Keratinocyte (primary cell): ENCODE measurements at regions not wholly inside any gene's neighbourhood (a gene's known extent, or its start where the extent isn't known, plus 50 kb on each side); places are given as distances from the start of the nearest gene placed in this dataset.

Source experiments
- DNase-seq: peaks from one replicate; pipeline ENCODE4 v3.0.0-alpha.2; 2011; ENCODE audit warnings: low read depth, missing footprints, low spot score
- FAIRE-seq: peaks from 2 replicates; lab custom pipeline; 2011; peaks lifted over from hg19 to GRCh38; lab: Jason Lieb, UNC
- H2AFZ ChIP-seq: 2 replicates; pipeline ENCODE4 v1.6.0; 2012; ENCODE audit warnings: low read length, control low read depth, inconsistent platforms; ENCODE audit not compliant: control insufficient read depth
- H3K27ac ChIP-seq: 2 replicates; pipeline ENCODE4 v1.5.1; 2011; ENCODE audit warnings: low read length; ENCODE audit not compliant: control insufficient read depth, insufficient read depth
- H3K27me3 ChIP-seq: 3 replicates; pipeline ENCODE4 v1.6.0; 2011; ENCODE audit warnings: low read length; ENCODE audit not compliant: control insufficient read depth, insufficient read depth; ENCODE audit errors: extremely low read depth
- H3K36me3 ChIP-seq, 2 experiments: 2 replicates in 1 of 2; 3 replicates in 1 of 2; pipeline ENCODE4 v1.5.1; 2011; ENCODE audit warnings: low read length in 2 of 2, mild to moderate bottlenecking in 1 of 2; ENCODE audit not compliant: control insufficient read depth in 2 of 2, insufficient read depth in 2 of 2; ENCODE audit errors: extremely low read depth in 1 of 2
- H3K4me1 ChIP-seq: 3 replicates; pipeline ENCODE4 v1.5.1; 2011; ENCODE audit warnings: low read length; ENCODE audit not compliant: control insufficient read depth, insufficient read depth; ENCODE audit errors: extremely low read depth
- H3K4me2 ChIP-seq: 3 replicates; pipeline ENCODE4 v1.6.0; 2011; ENCODE audit warnings: low read depth, low read length; ENCODE audit not compliant: control insufficient read depth, insufficient read depth; ENCODE audit errors: extremely low read depth
- H3K4me3 ChIP-seq, 3 experiments: fragments of 200-600 bp in 1 of 3; sonication (generic) in 1 of 3; 2 replicates in 2 of 3; 3 replicates in 1 of 3; pipeline ENCODE4 v1.5.1; 2011 to 2016; ENCODE audit warnings: low read length in 3 of 3, mild to moderate bottlenecking in 3 of 3, control low read depth in 2 of 3, inconsistent platforms in 1 of 3, low read depth in 1 of 3, mixed read lengths in 1 of 3, mixed run types in 1 of 3, moderate library complexity in 1 of 3; ENCODE audit not compliant: control insufficient read depth in 2 of 3, insufficient read depth in 2 of 3; ENCODE audit errors: extremely low read depth in 1 of 3
- H3K79me2 ChIP-seq: 2 replicates; pipeline ENCODE4 v1.6.0; 2012; ENCODE audit warnings: low read length; ENCODE audit not compliant: control insufficient read depth, insufficient read depth
- H3K9ac ChIP-seq: 3 replicates; pipeline ENCODE4 v1.6.0; 2011; ENCODE audit warnings: low read length; ENCODE audit not compliant: control insufficient read depth, insufficient read depth; ENCODE audit errors: extremely low read depth
- H3K9me1 ChIP-seq: 3 replicates; pipeline ENCODE4 v1.6.0; 2011; ENCODE audit warnings: low read length; ENCODE audit not compliant: control insufficient read depth, insufficient read depth; ENCODE audit errors: extremely low read depth
- H3K9me3 ChIP-seq: 2 replicates; pipeline ENCODE4 v1.5.1; 2012; ENCODE audit warnings: low read depth, low read length; ENCODE audit not compliant: control insufficient read depth
- H4K20me1 ChIP-seq: 3 replicates; pipeline ENCODE4 v1.6.0; 2011; ENCODE audit warnings: low read length; ENCODE audit not compliant: control insufficient read depth, insufficient read depth; ENCODE audit errors: extremely low read depth
- EZH2 ChIP-seq: IDR thresholded peaks from one replicate; pipeline ENCODE4 v1.6.1; 2012; ENCODE audit warnings: inconsistent platforms, mild to moderate bottlenecking, low read length, moderate library complexity
- dilution Hi-C: fragments of 300-500 bp; cut with MboI; formaldehyde crosslinking; loops from one replicate; pipeline ENCODE4 v1.7.0; 2020; ENCODE audit warnings: low sequenced_read_pairs; ENCODE audit not compliant: extremely low pct_ligation_motif_present
- TF ChIP-seq, protein P1 (sequence below), 3 experiments: IDR thresholded peaks in 1 of 3; conservative IDR thresholded peaks in 1 of 3; optimal IDR thresholded peaks in 1 of 3; 2 replicates in 2 of 3; 3 replicates in 1 of 3; pipeline versions ENCODE3 to v1.5.1; 2011; ENCODE audit warnings: low read length in 3 of 3, mild to moderate bottlenecking in 3 of 3, moderate library complexity in 2 of 3, control low read depth in 1 of 3, inconsistent platforms in 1 of 3; ENCODE audit not compliant: insufficient read depth in 2 of 3; ENCODE audit errors: extremely low read depth in 1 of 3

- Histone ChIP-seq H3K4me3 (no peak overlapping the region), H3K27ac (no peak overlapping the region), H3K4me2 (no peak overlapping the region), H3K9me3 (no peaks in the 10 kb centered on the region), H3K79me2 (no peaks in the 10 kb centered on the region), H2AFZ (no peak overlapping the region), H3K4me1 (no peaks in the 10 kb centered on the region), H4K20me1 (no peaks in the 10 kb centered on the region), H3K27me3 (no peaks in the 10 kb centered on the region), H3K9ac (no peak overlapping the region), H3K36me3 (no peaks in the 10 kb centered on the region), H3K9me1 (no peaks in the 10 kb centered on the region)
- dilution Hi-C loops: no loop called here
- FAIRE-seq (no peak), DNase-seq (no peak)
- TF ChIP-seq, protein P1, sequence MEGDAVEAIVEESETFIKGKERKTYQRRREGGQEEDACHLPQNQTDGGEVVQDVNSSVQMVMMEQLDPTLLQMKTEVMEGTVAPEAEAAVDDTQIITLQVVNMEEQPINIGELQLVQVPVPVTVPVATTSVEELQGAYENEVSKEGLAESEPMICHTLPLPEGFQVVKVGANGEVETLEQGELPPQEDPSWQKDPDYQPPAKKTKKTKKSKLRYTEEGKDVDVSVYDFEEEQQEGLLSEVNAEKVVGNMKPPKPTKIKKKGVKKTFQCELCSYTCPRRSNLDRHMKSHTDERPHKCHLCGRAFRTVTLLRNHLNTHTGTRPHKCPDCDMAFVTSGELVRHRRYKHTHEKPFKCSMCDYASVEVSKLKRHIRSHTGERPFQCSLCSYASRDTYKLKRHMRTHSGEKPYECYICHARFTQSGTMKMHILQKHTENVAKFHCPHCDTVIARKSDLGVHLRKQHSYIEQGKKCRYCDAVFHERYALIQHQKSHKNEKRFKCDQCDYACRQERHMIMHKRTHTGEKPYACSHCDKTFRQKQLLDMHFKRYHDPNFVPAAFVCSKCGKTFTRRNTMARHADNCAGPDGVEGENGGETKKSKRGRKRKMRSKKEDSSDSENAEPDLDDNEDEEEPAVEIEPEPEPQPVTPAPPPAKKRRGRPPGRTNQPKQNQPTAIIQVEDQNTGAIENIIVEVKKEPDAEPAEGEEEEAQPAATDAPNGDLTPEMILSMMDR (optimal IDR thresholded peaks at IDR 0.05 in 1 of 3, IDR thresholded peaks at IDR 0.05 in 1 of 3, conservative IDR thresholded peaks at IDR 0.05 in 1 of 3; ENCODE audit: extremely low read depth in 1 of 3, insufficient read depth in 2 of 3, low read length in 3 of 3): no peak
- TF ChIP-seq EZH2: no peak
Observed at GRCh38 chr7:12456506-12456905, 52.8 kb upstream of the VWDE start.

DNA sequence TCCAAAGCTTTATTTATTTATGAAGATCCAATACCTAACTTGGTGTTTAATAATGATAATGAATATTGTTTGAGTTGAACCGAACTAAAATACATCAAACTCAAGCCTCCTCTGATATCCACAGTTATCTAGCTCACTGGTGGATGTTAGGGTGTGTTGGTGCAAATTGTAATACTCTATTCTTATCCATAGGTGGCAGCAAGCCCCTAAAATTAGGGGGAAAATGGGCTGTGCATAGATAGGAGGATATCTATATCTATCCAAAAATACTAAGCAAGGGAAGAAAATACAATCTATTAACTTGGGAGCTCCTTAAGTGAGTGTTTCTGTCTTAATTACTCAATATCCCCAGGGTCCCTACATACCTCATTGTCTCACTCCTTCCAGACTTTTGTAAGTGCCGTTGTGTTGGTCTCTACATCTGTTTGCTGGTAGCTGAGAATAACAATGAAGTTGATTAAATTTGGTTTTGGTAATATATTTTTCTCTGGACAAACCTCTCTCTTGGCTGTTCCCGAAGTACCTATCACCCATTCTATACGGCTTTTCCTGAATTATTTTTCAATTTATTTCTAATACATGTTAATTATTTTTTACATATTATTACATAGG, 55.0 kb upstream of the VWDE start:
- H3K9me1 ChIP-seq: no peaks in the 10 kb centered on the region
- no peak overlapping the region for H2AFZ ChIP-seq
- TF ChIP-seq EZH2: no peak
- TF ChIP-seq, protein P1 (optimal IDR thresholded peaks at IDR 0.05 in 1 of 3, IDR thresholded peaks at IDR 0.05 in 1 of 3, conservative IDR thresholded peaks at IDR 0.05 in 1 of 3; ENCODE audit: extremely low read depth in 1 of 3, insufficient read depth in 2 of 3, low read length in 3 of 3): peak in 2 of 3 experiments; percentile 53 to 66
- no peaks in the 10 kb centered on the region for H3K27me3 ChIP-seq
- no peaks in the 10 kb centered on the region for H3K4me1 ChIP-seq
- dilution Hi-C loops: no loop called here
- no peak overlapping the region for H3K9ac ChIP-seq
- DNase-seq (no peak), FAIRE-seq (no peak)
- no peaks in the 10 kb centered on the region for H4K20me1 ChIP-seq
- no peaks in the 10 kb centered on the region for H3K9me3 ChIP-seq
- H3K36me3 ChIP-seq: no peaks in the 10 kb centered on the region
- no peak overlapping the region for H3K4me3 ChIP-seq
- H3K4me2 ChIP-seq: no peak overlapping the region
- no peaks in the 10 kb centered on the region for H3K79me2 ChIP-seq
- H3K27ac ChIP-seq: no peak overlapping the region
